CD4-positive, alpha-beta T cell (primary cell): ENCODE measurements at regions not wholly inside any gene's neighbourhood (a gene's known extent, or its start where the extent isn't known, plus 50 kb on each side); places are given as distances from the start of the nearest gene placed in this dataset.

Source experiments
- ATAC-seq: fragments of 200-7000 bp; cut with Tn5 transposase; one replicate; pipeline ENCODE4 v1.10.0; 2022; ENCODE audit warnings: mild to moderate bottlenecking; ENCODE audit not compliant: poor library complexity
- CTCF ChIA-PET: fragments of 350-600 bp; sonication (Branson Sonifier 250); formaldehyde crosslinking; loops from one replicate; lab custom pipeline; 2021; ENCODE audit warnings: antibody characterized with exemption, inconsistent platforms; lab: Charles Lee
- POLR2A ChIA-PET: fragments of 350-600 bp; sonication (Branson Sonifier 250); formaldehyde crosslinking; loops from one replicate; lab custom pipeline; 2021; ENCODE audit warnings: antibody characterized with exemption, inconsistent platforms; lab: Charles Lee
- DNase-seq, 14 experiments: peaks; one replicate each; pipeline ENCODE4 v3.0.0-alpha.2; 2013 to 2020; ENCODE audit warnings: mixed read lengths in 2 of 14
- H3K27ac ChIP-seq, 2 donors: one replicate each; pipeline versions ENCODE4 v1.5.1 to v1.7.0; 2013; ENCODE audit warnings: low read length in 2 of 2, low read depth in 1 of 2, mild to moderate bottlenecking in 1 of 2
- H3K27me3 ChIP-seq, 2 experiments: 1 replicate in 1 of 2; 2 replicates in 1 of 2; pipeline versions ENCODE4 v1.6.1 to v1.7.0; 2013; ENCODE audit warnings: low read length in 2 of 2, control low read depth in 1 of 2, mild to moderate bottlenecking in 1 of 2, moderate library complexity in 1 of 2; ENCODE audit not compliant: insufficient read depth in 2 of 2, control insufficient read depth in 1 of 2
- H3K36me3 ChIP-seq: one replicate; pipeline ENCODE4 v1.6.1; 2013; ENCODE audit warnings: low read length, control low read depth; ENCODE audit not compliant: insufficient read depth
- H3K4me1 ChIP-seq: one replicate; pipeline ENCODE4 v1.6.1; 2013; ENCODE audit warnings: low read length, control low read depth; ENCODE audit not compliant: insufficient read depth
- H3K4me3 ChIP-seq: one replicate; pipeline ENCODE4 v1.5.1; 2013; ENCODE audit warnings: mild to moderate bottlenecking, low read length, moderate library complexity
- H3K9me3 ChIP-seq, 2 experiments: 1 replicate in 1 of 2; 2 replicates in 1 of 2; pipeline versions ENCODE4 v1.6.1 to v1.7.0; 2013; ENCODE audit warnings: low read length in 2 of 2, mild to moderate bottlenecking in 2 of 2, control low read depth in 1 of 2, moderate library complexity in 1 of 2; ENCODE audit not compliant: control insufficient read depth in 1 of 2, insufficient read depth in 1 of 2
- H3K27ac Mint-ChIP-seq: one replicate; pipeline ENCODE4 v1.8.0; 2020; ENCODE audit warnings: mixed read lengths
- H3K27me3 Mint-ChIP-seq: one replicate; pipeline ENCODE4 v1.8.0; 2021; ENCODE audit warnings: mixed read lengths
- H3K36me3 Mint-ChIP-seq: one replicate; pipeline ENCODE4 v1.8.0; 2021; ENCODE audit warnings: low read depth, mixed read lengths
- H3K4me1 Mint-ChIP-seq: one replicate; pipeline ENCODE4 v1.8.0; 2021; ENCODE audit warnings: low read depth, mixed read lengths
- H3K4me3 Mint-ChIP-seq: one replicate; pipeline ENCODE4 v1.8.0; 2020; ENCODE audit warnings: mild to moderate bottlenecking, mixed read lengths
- H3K9me3 Mint-ChIP-seq: one replicate; pipeline ENCODE4 v1.8.0; 2020; ENCODE audit warnings: mixed read lengths
- CTCF ChIP-seq: fragments of 200-600 bp; IDR thresholded peaks from one replicate; pipeline ENCODE4 v1.8.0; 2022; ENCODE audit warnings: antibody characterized with exemption, mild to moderate bottlenecking
- intact Hi-C, 2 experiments: fragments of 100-400 bp; cut with DNase I in 1 of 2; cut with micrococcal nuclease in 1 of 2; formaldehyde crosslinking; loops; one replicate each; pipeline versions ENCODE4 v1.15.1 to v1.9.0; 2023 to 2025; cut with DNase I, micrococcal nuclease

- Mint-ChIP-seq H3K36me3 (no peaks in the 10 kb centered on the region), H3K27me3 (peaks cover 13% of the 10 kb centered on the region), H3K27ac (no peak overlapping the region), H3K4me1 (no peaks in the 10 kb centered on the region), H3K9me3 (no peaks in the 10 kb centered on the region), H3K4me3 (no peak overlapping the region)
- Histone ChIP-seq H3K36me3 (no peaks in the 10 kb centered on the region), H3K4me3 (no peak overlapping the region), H3K4me1 (no peaks in the 10 kb centered on the region), H3K27ac (no peak overlapping the region), H3K9me3 (peaks cover 0 to 8% of the 10 kb centered on the region in 2 experiments), H3K27me3 (peaks cover 3 to 4% of the 10 kb centered on the region in 2 experiments)
- ATAC-seq = no peak
- POLR2A ChIA-PET = no interaction called here
- DNase-seq = no peak
- TF ChIP-seq CTCF = no peak
- CTCF ChIA-PET = no interaction called here
- intact Hi-C loops = no loop called here
These were observed 66.7 kb downstream of the MIS18A start for GRCh38 chr21:32212116-32212515.

DNA sequence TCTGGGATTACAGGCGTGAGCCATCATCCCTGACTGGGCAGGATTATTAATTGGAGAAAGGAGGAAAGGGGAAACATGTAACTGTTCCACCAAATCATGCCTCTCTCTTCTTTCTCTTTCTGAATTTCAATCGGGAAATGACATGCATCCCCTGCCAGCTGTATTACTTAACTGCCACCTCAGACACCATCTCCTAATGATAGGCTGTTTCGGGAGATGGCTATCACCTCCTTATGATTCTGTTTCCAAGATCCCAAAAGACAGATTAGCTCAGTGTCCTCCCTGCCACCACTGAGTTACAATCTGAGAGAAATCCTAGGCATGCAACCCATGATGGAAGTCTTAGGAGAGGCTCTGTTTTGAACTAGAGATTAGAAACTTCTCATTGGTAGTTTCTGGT, 67.5 kb downstream of the MIS18A start:
- Histone ChIP-seq H3K27ac (no peak overlapping the region), H3K36me3 (no peaks in the 10 kb centered on the region), H3K9me3 (peaks cover 0 to 8% of the 10 kb centered on the region in 2 experiments), H3K27me3 (peaks cover 3% of the 10 kb centered on the region in 2 experiments), H3K4me3 (no peak overlapping the region), H3K4me1 (no peaks in the 10 kb centered on the region)
- ChIA-PET CTCF (no interaction called here), POLR2A (no interaction called here)
- H3K4me1 Mint-ChIP-seq = no peaks in the 10 kb centered on the region
- H3K27me3 Mint-ChIP-seq = peaks cover 13% of the 10 kb centered on the region
- intact Hi-C loops = no loop called here
- ATAC-seq (no peak), DNase-seq (no peak)
- no peaks in the 10 kb centered on the region for H3K36me3 Mint-ChIP-seq
- H3K4me3 Mint-ChIP-seq = no peak overlapping the region
- H3K27ac Mint-ChIP-seq = no peak overlapping the region
- no peaks in the 10 kb centered on the region for H3K9me3 Mint-ChIP-seq
- no peak for TF ChIP-seq CTCF

GRCh38 chr21:32209580-32209979, 69.3 kb downstream of the MIS18A start:
- no peak overlapping the region for H3K4me3 Mint-ChIP-seq

More at GRCh38 chr21:32209580-32209979, 69.3 kb downstream of the MIS18A start:
- ATAC-seq = no peak
- H3K4me3 ChIP-seq = no peak overlapping the region
- intact Hi-C loops = no loop called here
- H3K4me1 Mint-ChIP-seq = no peaks in the 10 kb centered on the region
- H3K27me3 Mint-ChIP-seq = peaks cover 7% of the 10 kb centered on the region
- H3K4me1 ChIP-seq = no peaks in the 10 kb centered on the region
- peaks cover 0 to 4% of the 10 kb centered on the region in 2 experiments for H3K9me3 ChIP-seq
- H3K27me3 ChIP-seq = peaks cover 0 to under 1% of the 10 kb centered on the region in 2 experiments
- DNase-seq = no peak
- H3K27ac ChIP-seq = no peak overlapping the region
- no peak overlapping the region for H3K27ac Mint-ChIP-seq
- H3K36me3 Mint-ChIP-seq = no peaks in the 10 kb centered on the region
- H3K36me3 ChIP-seq = no peaks in the 10 kb centered on the region
- CTCF ChIA-PET = no interaction called here
- H3K9me3 Mint-ChIP-seq = no peaks in the 10 kb centered on the region
- TF ChIP-seq CTCF = no peak
- POLR2A ChIA-PET = no interaction called here
